HCT116 (cell line): ENCODE measurements at regions not wholly inside any gene's neighbourhood (a gene's known extent, or its start where the extent isn't known, plus 50 kb on each side); places are given as distances from the start of the nearest gene placed in this dataset.

Source experiments
- ATAC-seq: fragments of 200-7000 bp; cut with Tn5 transposase; 2 replicates; pipeline ENCODE4 v1.9.1; 2020; ENCODE audit warnings: mild to moderate bottlenecking, moderate library complexity
- BruUV-seq: library from RNA; stranded (reverse); fragments of 400-500 nt; replicated peaks from 2 replicates; lab custom pipeline; 2021; lab: Mats Ljungman, UMichigan
- CTCF ChIA-PET: fragments of 300-600 bp; sonication (Branson Sonifier 250); formaldehyde crosslinking; loops from one replicate; lab custom pipeline; 2021; ENCODE audit warnings: antibody characterized with exemption; lab: Charles Lee
- POLR2A ChIA-PET: fragments of 300-600, 350-600 bp; sonication (Branson Sonifier 250); formaldehyde crosslinking; loops from one replicate; lab custom pipeline; 2021; ENCODE audit warnings: antibody characterized with exemption; lab: Charles Lee
- RAD21 ChIA-PET, 2 experiments: fragments of 300-600 bp; sonication (Branson Sonifier 250); formaldehyde crosslinking; loops; one replicate each; lab custom pipeline; 2023; ENCODE audit warnings: low total read pairs in 2 of 2; ENCODE audit not compliant: uncharacterized antibody in 2 of 2, unreplicated experiment in 2 of 2, low non-redundant PET in 1 of 2; lab: Charles Lee
- DNase-seq: peaks from one replicate; pipeline ENCODE4 v3.0.0-alpha.2; 2010; ENCODE audit warnings: low read depth, low spot score
- H2AFZ ChIP-seq: fragments of 200-600 bp; shearing (Covaris generic), sonication (generic); 2 replicates; pipeline ENCODE4 v1.6.1; 2017; ENCODE audit warnings: low read depth, mixed run types, mixed read lengths, antibody characterized with exemption, low read length; ENCODE audit not compliant: poor library complexity, severe bottlenecking
- H3K27ac ChIP-seq: 2 replicates; pipeline ENCODE4 v1.5.1; 2012; ENCODE audit warnings: low read depth, low read length
- H3K27me3 ChIP-seq: fragments of 200-600 bp; sonication (generic); 2 replicates; pipeline ENCODE4 v1.6.1; 2016; ENCODE audit warnings: mixed run types, low read length, mixed read lengths; ENCODE audit not compliant: insufficient read depth
- H3K36me3 ChIP-seq, 2 experiments: fragments of 200-500 bp in 1 of 2; fragments of 200-600 bp in 1 of 2; sonication (Bioruptor generic) in 1 of 2; sonication (generic) in 1 of 2; 2 replicates each; pipeline versions ENCODE4 v1.5.1 to v1.6.1; 2014 to 2016; ENCODE audit warnings: low read length in 2 of 2, inconsistent platforms in 1 of 2, mixed read lengths in 1 of 2, mixed run types in 1 of 2; ENCODE audit not compliant: insufficient read depth in 2 of 2, control insufficient read depth in 1 of 2
- H3K4me1 ChIP-seq, 2 experiments: fragments of 200-600 bp in 1 of 2; sonication (generic) in 1 of 2; 2 replicates each; pipeline versions ENCODE4 v1.5.1 to v1.6.1; 2012 to 2017; ENCODE audit warnings: low read length in 2 of 2, inconsistent platforms in 1 of 2, mild to moderate bottlenecking in 1 of 2, mixed read lengths in 1 of 2, mixed run types in 1 of 2, moderate library complexity in 1 of 2; ENCODE audit not compliant: insufficient read depth in 2 of 2, control insufficient read depth in 1 of 2
- H3K4me2 ChIP-seq: fragments of 200-600 bp; sonication (generic); 2 replicates; pipeline ENCODE4 v1.6.1; 2017; ENCODE audit warnings: mixed run types, low read length, mixed read lengths
- H3K4me3 ChIP-seq, 2 experiments: fragments of 200-600 bp in 1 of 2; sonication (generic) in 1 of 2; replicated peaks in 1 of 2; 2 replicates each; pipeline ENCODE4 v1.5.1; 2011 to 2016; ENCODE audit warnings: low read length in 2 of 2, control low read depth in 1 of 2, low read depth in 1 of 2, mild to moderate bottlenecking in 1 of 2, mixed read lengths in 1 of 2, mixed run types in 1 of 2
- H3K79me2 ChIP-seq: fragments of 200-600 bp; sonication (generic); 2 replicates; pipeline ENCODE4 v1.6.1; 2017; ENCODE audit warnings: mild to moderate bottlenecking, mixed run types, low read length, moderate library complexity, mixed read lengths; ENCODE audit not compliant: insufficient read depth
- H3K9ac ChIP-seq: fragments of 200-600 bp; sonication (generic); 2 replicates; pipeline ENCODE4 v1.6.1; 2016; ENCODE audit warnings: low read length, mixed read lengths
- H3K9me2 ChIP-seq: fragments of 200-600 bp; sonication (generic), shearing (Covaris generic); 2 replicates; pipeline ENCODE4 v1.6.1; 2017; ENCODE audit warnings: mixed run types, mild to moderate bottlenecking, moderate library complexity; ENCODE audit not compliant: insufficient read depth
- H3K9me3 ChIP-seq, 2 experiments: fragments of 200-500 bp in 1 of 2; fragments of 200-600 bp in 1 of 2; sonication (Bioruptor generic) in 1 of 2; sonication (generic) in 1 of 2; 2 replicates each; pipeline ENCODE4 v1.6.1; 2014 to 2017; ENCODE audit warnings: low read length in 2 of 2, mixed read lengths in 2 of 2, inconsistent platforms in 1 of 2, low read depth in 1 of 2, mild to moderate bottlenecking in 1 of 2, mixed run types in 1 of 2, moderate library complexity in 1 of 2; ENCODE audit not compliant: control insufficient read depth in 1 of 2, insufficient read depth in 1 of 2
- H4K20me1 ChIP-seq: fragments of 200-600 bp; sonication (generic), shearing (Covaris generic); 2 replicates; pipeline ENCODE4 v1.6.1; 2017; ENCODE audit warnings: mixed run types, mild to moderate bottlenecking, moderate library complexity; ENCODE audit not compliant: insufficient read depth
- EGR1 ChIP-seq: IDR thresholded peaks from 2 replicates; pipeline ENCODE4 v1.6.1; 2012; ENCODE audit warnings: low read depth
- FOSL1 ChIP-seq: IDR thresholded peaks from 2 replicates; pipeline ENCODE4 v1.6.1; 2012; ENCODE audit warnings: low read depth
- JUND ChIP-seq: IDR thresholded peaks from 2 replicates; pipeline ENCODE4 v1.6.1; 2012
- SIN3A ChIP-seq: IDR thresholded peaks from 2 replicates; pipeline ENCODE4 v1.6.1; 2012; ENCODE audit warnings: low read depth
- TCF7L2 ChIP-seq: IDR thresholded peaks from 2 replicates; pipeline ENCODE4 v1.7.0; 2011; ENCODE audit warnings: borderline replicate concordance, inconsistent platforms; ENCODE audit not compliant: insufficient read depth, insufficient read length; ENCODE audit errors: extremely low read depth
- YY1 ChIP-seq: IDR thresholded peaks from 2 replicates; pipeline ENCODE4 v1.6.1; 2011; ENCODE audit warnings: low read length, low read depth, moderate library complexity, mild to moderate bottlenecking; ENCODE audit not compliant: insufficient replicate concordance; ENCODE audit errors: extremely low read depth
- intact Hi-C: fragments of 100-400 bp; cut with micrococcal nuclease; formaldehyde crosslinking; loops from 2 replicates; pipeline ENCODE4 v1.10.0; 2022

GRCh38 chr7:131624536-131624935 lies 68.1 kb upstream of the PODXL start:
- no peaks in the 10 kb centered on the region for H3K9me3 ChIP-seq
- ATAC-seq = no peak
- H3K9ac ChIP-seq = no peak overlapping the region
- H3K9me2 ChIP-seq = no peaks in the 10 kb centered on the region
- no peaks in the 10 kb centered on the region for H3K36me3 ChIP-seq
- peaks cover 0 to 22% of the 10 kb centered on the region in 2 experiments; a peak in 3 of 4 replicates for H3K4me1 ChIP-seq
- intact Hi-C loops = no loop called here
- ChIA-PET POLR2A (no interaction called here), CTCF (no interaction called here), RAD21 (no interaction called here)
- no peak overlapping the region for H3K4me3 ChIP-seq
- no peak overlapping the region for H3K4me2 ChIP-seq
- H3K27ac ChIP-seq = no peak overlapping the region
- no peak overlapping the region for H2AFZ ChIP-seq
- no peak for DNase-seq
- no peaks in the 10 kb centered on the region for H4K20me1 ChIP-seq
- H3K27me3 ChIP-seq = no peaks in the 10 kb centered on the region
- no peaks in the 10 kb centered on the region for H3K79me2 ChIP-seq
- BruUV-seq = no TSS peak
- no peak for TF ChIP-seq JUND
- TF ChIP-seq YY1 = no peak
- TF ChIP-seq FOSL1 = no peak
- no peak for TF ChIP-seq SIN3A

DNA sequence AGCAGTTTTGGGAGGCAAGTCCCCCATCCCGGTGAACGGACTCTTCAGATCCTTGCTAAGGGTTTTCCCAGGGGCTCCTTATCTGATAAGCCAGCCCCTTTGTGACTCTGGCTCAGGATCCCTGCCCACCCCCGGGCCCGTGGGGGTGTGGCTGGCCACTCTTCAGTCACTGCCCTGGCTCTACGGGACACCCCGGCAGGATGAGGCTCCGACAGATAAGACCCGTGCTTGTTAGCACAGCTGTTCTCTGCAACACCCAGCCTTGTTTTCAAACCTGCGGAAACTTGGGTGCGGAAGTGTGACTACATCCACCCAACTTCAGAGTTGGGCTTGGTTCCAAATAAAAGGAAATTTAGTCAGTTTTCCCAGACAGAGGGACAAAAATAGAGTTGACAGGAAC lies 66.7 kb upstream of the PODXL start:
- Histone ChIP-seq H3K9ac (no peak overlapping the region), H3K27ac (no peak overlapping the region), H3K27me3 (no peaks in the 10 kb centered on the region), H3K9me2 (no peaks in the 10 kb centered on the region), H3K79me2 (no peaks in the 10 kb centered on the region), H2AFZ (no peak overlapping the region), H3K9me3 (no peaks in the 10 kb centered on the region), H3K4me2 (no peak overlapping the region), H4K20me1 (no peaks in the 10 kb centered on the region), H3K4me3 (no peak overlapping the region), H3K4me1 (peaks cover 0 to 16% of the 10 kb centered on the region in 2 experiments; a peak in 3 of 4 replicates), H3K36me3 (no peaks in the 10 kb centered on the region)
- no peak for DNase-seq
- no peak for ATAC-seq
- TF ChIP-seq YY1 = no peak
- no peak for TF ChIP-seq EGR1
- TF ChIP-seq TCF7L2 = no peak
- intact Hi-C loops = no loop called here
- ChIA-PET RAD21 (no interaction called here), CTCF (no interaction called here), POLR2A (no interaction called here)
- no TSS peak for BruUV-seq
